ENCODE measurements at regions not wholly inside any gene's neighbourhood (a gene's known extent, or its start where the extent isn't known, plus 50 kb on each side); places are given as distances from the start of the nearest gene placed in this dataset.
"Not testable (repeated sequence)": the region's sequence is repeated elsewhere in the genome, so short reads cannot be mapped to it uniquely, and the experiment has no call there.

- no peak for FAIRE-seq
- no peak for DNase-seq (ENCODE audit: low spot score)
Observed at GRCh38 chr18:2207294-2207693, 364.0 kb downstream of the METTL4 start.

GRCh38 chr18:2212598-2213205 lies 358.6 kb downstream of the METTL4 start:
- DNase-seq (ENCODE audit: low spot score): no peak
- FAIRE-seq: no peak

GRCh38 chr18:2213905-2214304 lies 357.4 kb downstream of the METTL4 start:
- DNase-seq (ENCODE audit: low spot score) (no peak), FAIRE-seq (no peak)

GRCh38 chr18:2217356-2217755 lies 353.9 kb downstream of the METTL4 start:
- FAIRE-seq: no peak

GRCh38 chr18:2218101-2218500 lies 353.2 kb downstream of the METTL4 start:
- no peak for DNase-seq (ENCODE audit: low spot score)
- no peak for FAIRE-seq

More at GRCh38 chr18:2217356-2217755, 353.9 kb downstream of the METTL4 start:
- no peak for DNase-seq (ENCODE audit: low spot score)

GRCh38 chr18:2219706-2220105 lies 351.6 kb downstream of the METTL4 start:
- FAIRE-seq (no peak), DNase-seq (ENCODE audit: low spot score) (no peak)

- DNase-seq (ENCODE audit: low spot score) (no peak), FAIRE-seq (no peak)
Observed at GRCh38 chr18:2222270-2223185, 348.8 kb downstream of the METTL4 start.

GRCh38 chr18:2223449-2223848 lies 347.9 kb downstream of the METTL4 start:
- no peak for DNase-seq (ENCODE audit: low spot score)
- FAIRE-seq: no peak

- no peak for DNase-seq (ENCODE audit: low spot score)
- no peak for FAIRE-seq
Observed at GRCh38 chr18:2223849-2224248, 347.5 kb downstream of the METTL4 start.

- DNase-seq (ENCODE audit: low spot score): no peak
- FAIRE-seq: no peak
Observed at GRCh38 chr18:2236232-2236631, 335.1 kb downstream of the METTL4 start.

GRCh38 chr18:2237706-2238105 lies 333.6 kb downstream of the METTL4 start:
- FAIRE-seq (no peak), DNase-seq (ENCODE audit: low spot score) (no peak)

GRCh38 chr18:2240311-2240705 lies 331.0 kb downstream of the METTL4 start:
- FAIRE-seq (no peak), DNase-seq (ENCODE audit: low spot score) (no peak)

- DNase-seq (ENCODE audit: low spot score) (no peak), FAIRE-seq (no peak)
Observed at GRCh38 chr18:2244641-2245040, 326.7 kb downstream of the METTL4 start.

GRCh38 chr18:2247101-2247500 lies 324.2 kb downstream of the METTL4 start:
- DNase-seq (ENCODE audit: low spot score); FAIRE-seq: not testable (repeated sequence)

- FAIRE-seq (no peak), DNase-seq (ENCODE audit: low spot score) (no peak)
Observed at GRCh38 chr18:2254977-2255376, 316.3 kb downstream of the METTL4 start.

GRCh38 chr18:2256577-2256976 lies 314.7 kb downstream of the METTL4 start:
- FAIRE-seq (no peak), DNase-seq (ENCODE audit: low spot score) (no peak)

- DNase-seq (ENCODE audit: low spot score) (no peak), FAIRE-seq (no peak)
Observed at GRCh38 chr18:2258954-2259353, 312.4 kb downstream of the METTL4 start.

GRCh38 chr18:2263303-2263890 lies 307.9 kb downstream of the METTL4 start:
- FAIRE-seq (no peak), DNase-seq (ENCODE audit: low spot score) (no peak)

- FAIRE-seq (no peak), DNase-seq (ENCODE audit: low spot score) (no peak)
Observed at GRCh38 chr18:2274613-2275012, 296.7 kb downstream of the METTL4 start.

GRCh38 chr18:2281086-2281485 lies 290.2 kb downstream of the METTL4 start:
- FAIRE-seq: no peak
- DNase-seq (ENCODE audit: low spot score): no peak

- no peak for DNase-seq (ENCODE audit: low spot score)
- FAIRE-seq: no peak
Observed at GRCh38 chr18:2281523-2282199, 289.6 kb downstream of the METTL4 start.

All from RCC 7860 (cell line).